Body of pancreas (tissue), 4 donors: ENCODE measurements at regions not wholly inside any gene's neighbourhood (a gene's known extent, or its start where the extent isn't known, plus 50 kb on each side); places are given as distances from the start of the nearest gene placed in this dataset.

Experiments
- ATAC-seq: fragments of 150-250 bp; one replicate; pipeline ENCODE4 v1.9.1; 2016
- DNase-seq, 4 donors: peaks; one replicate each; pipeline ENCODE4 v3.0.0-alpha.2; 2019
- H3K27ac ChIP-seq, 4 donors: fragments of 200-600 bp; sonication (generic); 1 replicate in 3 of 4; 2 replicates in 1 of 4; pipeline versions ENCODE4 v1.5.1 to v1.6.1; 2016 to 2019; ENCODE audit warnings: mild to moderate bottlenecking in 1 of 4, mixed read lengths in 1 of 4, moderate library complexity in 1 of 4
- H3K27me3 ChIP-seq, 2 donors: fragments of 200-600 bp; sonication (generic); one replicate each; pipeline ENCODE4 v1.6.0; 2016; ENCODE audit warnings: mild to moderate bottlenecking in 1 of 2
- H3K36me3 ChIP-seq, 2 donors: fragments of 200-600 bp; sonication (generic); replicated peaks in 1 of 2; 2 replicates each; pipeline ENCODE4 v1.5.1; 2016; ENCODE audit warnings: low read depth in 2 of 2; ENCODE audit not compliant: insufficient read depth in 1 of 2
- H3K4me1 ChIP-seq: fragments of 200-600 bp; sonication (generic); one replicate; pipeline ENCODE4 v1.6.0; 2016
- H3K4me3 ChIP-seq, 2 donors: fragments of 200-600 bp; sonication (generic); 1 replicate in 1 of 2; 2 replicates in 1 of 2; pipeline ENCODE4 v1.5.1; 2016 to 2019
- H3K9me3 ChIP-seq, 3 donors: fragments of 200-600 bp; sonication (generic); 1 replicate in 2 of 3; 2 replicates in 1 of 3; pipeline ENCODE4 v1.5.1; 2016
- CTCF ChIP-seq, 7 experiments: fragments of 450-650 bp in 4 of 7; fragments of 200-600 bp in 3 of 7; sonication (generic) in 3 of 7; IDR thresholded peaks; one replicate each; pipeline ENCODE4 v1.5.1; 2016 to 2019; ENCODE audit warnings: antibody characterized with exemption in 7 of 7
- POLR2A ChIP-seq, 3 donors: fragments of 450-650 bp; IDR thresholded peaks; one replicate each; pipeline ENCODE4 v1.6.1; 2016; ENCODE audit warnings: antibody characterized with exemption in 3 of 3, mild to moderate bottlenecking in 2 of 3
- WGBS, 2 donors: methylation state at CpG; one replicate each; pipeline ENCODE4 v1.1.5; 2017; 5-methylcytosine and 5-hydroxymethylcytosine counted together
- intact Hi-C: fragments of 100-400 bp; cut with DNase I; formaldehyde crosslinking; loops from one replicate; pipeline ENCODE4 v1.15.1; 2023

GRCh38 chr12:71018682-71019081 is 98.1 kb upstream of the PTPRR start:
- intact Hi-C loops: no loop called here
- no peak for ATAC-seq
- TF ChIP-seq CTCF (IDR thresholded peaks at IDR 0.05): no peak
- TF ChIP-seq POLR2A (IDR thresholded peaks at IDR 0.05): no peak
- Histone ChIP-seq H3K9me3 (no peaks in the 10 kb centered on the region), H3K4me1 (no peaks in the 10 kb centered on the region), H3K27ac (no peak overlapping the region), H3K27me3 (no peaks in the 10 kb centered on the region), H3K4me3 (no peak overlapping the region), H3K36me3 (no peaks in the 10 kb centered on the region)
- DNase-seq: no peak
- WGBS, 2 donors: 54 to 64% methylated on average over 2 of the region's 2 CpGs

GRCh38 chr12:71014180-71014785 is 93.7 kb upstream of the PTPRR start:
- Histone ChIP-seq H3K27me3 (no peaks in the 10 kb centered on the region), H3K27ac (no peak overlapping the region), H3K36me3 (no peaks in the 10 kb centered on the region), H3K4me3 (no peak overlapping the region), H3K9me3 (no peaks in the 10 kb centered on the region), H3K4me1 (no peaks in the 10 kb centered on the region)
- TF ChIP-seq POLR2A (IDR thresholded peaks at IDR 0.05): no peak
- TF ChIP-seq CTCF (IDR thresholded peaks at IDR 0.05): peak in 6 of 7 experiments; percentile 21 to 60 (median 58)
- ATAC-seq (peak; percentile 58), DNase-seq (no peak)
- WGBS, 2 donors: 9 to 10% methylated on average over 2 of the region's 2 CpGs
- intact Hi-C loops: no loop called here

GRCh38 chr12:71011261-71011660 is 90.7 kb upstream of the PTPRR start:
- ATAC-seq (no peak), DNase-seq (no peak)
- Histone ChIP-seq H3K9me3 (no peaks in the 10 kb centered on the region), H3K27ac (no peak overlapping the region), H3K4me1 (no peaks in the 10 kb centered on the region), H3K4me3 (no peak overlapping the region), H3K27me3 (no peaks in the 10 kb centered on the region), H3K36me3 (no peaks in the 10 kb centered on the region)
- intact Hi-C loops: no loop called here
- 76 to 77% methylated on average over 4 of the region's 4 CpGs for WGBS, 2 donors
- TF ChIP-seq CTCF (IDR thresholded peaks at IDR 0.05) (no peak), POLR2A (IDR thresholded peaks at IDR 0.05) (no peak)

- H3K27ac ChIP-seq: no peak overlapping the region
- no peaks in the 10 kb centered on the region for H3K36me3 ChIP-seq
- DNase-seq (no peak), ATAC-seq (no peak)
- no peaks in the 10 kb centered on the region for H3K4me1 ChIP-seq
- no peaks in the 10 kb centered on the region for H3K9me3 ChIP-seq
- H3K4me3 ChIP-seq: no peak overlapping the region
- intact Hi-C loops: no loop called here
- no peaks in the 10 kb centered on the region for H3K27me3 ChIP-seq
- 81 to 83% methylated on average over 1 of the region's 1 CpG for WGBS, 2 donors
- TF ChIP-seq CTCF (IDR thresholded peaks at IDR 0.05) (no peak), POLR2A (IDR thresholded peaks at IDR 0.05) (no peak)
Measured at GRCh38 chr12:71010143-71010479, 89.6 kb upstream of the PTPRR start.

- no peaks in the 10 kb centered on the region for H3K4me1 ChIP-seq
- H3K36me3 ChIP-seq: no peaks in the 10 kb centered on the region
- no peaks in the 10 kb centered on the region for H3K9me3 ChIP-seq
- ATAC-seq (no peak), DNase-seq (no peak)
- no peaks in the 10 kb centered on the region for H3K27me3 ChIP-seq
- no peak overlapping the region for H3K4me3 ChIP-seq
- no peak for TF ChIP-seq POLR2A (IDR thresholded peaks at IDR 0.05)
- TF ChIP-seq CTCF (IDR thresholded peaks at IDR 0.05): no peak
- 44 to 53% methylated on average over 6 of the region's 6 CpGs for WGBS, 2 donors
- intact Hi-C loops: no loop called here
- H3K27ac ChIP-seq: no peak overlapping the region
Measured at GRCh38 chr12:71009430-71010142, 89.0 kb upstream of the PTPRR start.
